ENCODE measurements at regions not wholly inside any gene's neighbourhood (a gene's known extent, or its start where the extent isn't known, plus 50 kb on each side); places are given as distances from the start of the nearest gene placed in this dataset.

DNA sequence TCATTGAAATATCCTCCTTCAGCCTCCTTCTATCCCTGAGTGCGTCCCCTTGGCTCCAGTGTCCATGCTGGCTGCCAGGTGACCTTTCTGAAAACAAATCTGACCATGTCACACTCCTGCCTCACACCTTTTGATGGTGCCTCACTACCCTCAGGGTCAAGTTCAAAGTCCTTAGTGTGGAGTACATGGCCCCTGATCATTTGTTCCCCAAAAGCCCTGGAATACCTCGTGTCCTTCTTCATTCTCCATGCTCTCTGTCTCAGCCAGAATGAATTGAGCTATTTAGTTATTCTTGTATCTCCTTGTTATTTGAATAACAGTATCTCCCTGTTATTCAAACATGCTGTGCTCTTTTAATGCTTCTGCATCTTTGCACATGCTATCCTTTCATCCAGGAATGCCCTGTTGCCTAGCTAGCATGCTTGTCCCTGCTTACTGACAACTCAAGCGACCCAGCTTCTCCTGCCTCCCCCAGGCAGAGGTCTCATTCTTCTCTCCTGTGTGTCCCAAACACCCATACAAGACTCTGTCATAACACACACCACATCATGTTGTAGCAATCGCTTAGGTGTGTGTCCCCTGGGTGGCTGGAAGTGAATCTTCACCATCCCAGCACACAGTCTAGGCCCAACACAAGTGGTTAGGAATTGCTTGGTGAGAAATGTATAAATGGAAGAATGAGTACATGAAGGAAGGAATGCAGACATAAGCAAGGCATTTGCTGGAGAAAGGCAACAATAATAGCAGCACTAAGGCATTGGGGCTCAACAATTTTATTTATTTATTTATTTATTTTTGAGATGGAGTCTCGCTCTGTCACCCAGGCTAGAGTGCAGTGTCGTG, 144.0 kb downstream of the DDX1 start:
- DNase-seq: no peak

GRCh38 chr2:15736396-15737180, 144.9 kb downstream of the DDX1 start:
- no peak for DNase-seq

DNA sequence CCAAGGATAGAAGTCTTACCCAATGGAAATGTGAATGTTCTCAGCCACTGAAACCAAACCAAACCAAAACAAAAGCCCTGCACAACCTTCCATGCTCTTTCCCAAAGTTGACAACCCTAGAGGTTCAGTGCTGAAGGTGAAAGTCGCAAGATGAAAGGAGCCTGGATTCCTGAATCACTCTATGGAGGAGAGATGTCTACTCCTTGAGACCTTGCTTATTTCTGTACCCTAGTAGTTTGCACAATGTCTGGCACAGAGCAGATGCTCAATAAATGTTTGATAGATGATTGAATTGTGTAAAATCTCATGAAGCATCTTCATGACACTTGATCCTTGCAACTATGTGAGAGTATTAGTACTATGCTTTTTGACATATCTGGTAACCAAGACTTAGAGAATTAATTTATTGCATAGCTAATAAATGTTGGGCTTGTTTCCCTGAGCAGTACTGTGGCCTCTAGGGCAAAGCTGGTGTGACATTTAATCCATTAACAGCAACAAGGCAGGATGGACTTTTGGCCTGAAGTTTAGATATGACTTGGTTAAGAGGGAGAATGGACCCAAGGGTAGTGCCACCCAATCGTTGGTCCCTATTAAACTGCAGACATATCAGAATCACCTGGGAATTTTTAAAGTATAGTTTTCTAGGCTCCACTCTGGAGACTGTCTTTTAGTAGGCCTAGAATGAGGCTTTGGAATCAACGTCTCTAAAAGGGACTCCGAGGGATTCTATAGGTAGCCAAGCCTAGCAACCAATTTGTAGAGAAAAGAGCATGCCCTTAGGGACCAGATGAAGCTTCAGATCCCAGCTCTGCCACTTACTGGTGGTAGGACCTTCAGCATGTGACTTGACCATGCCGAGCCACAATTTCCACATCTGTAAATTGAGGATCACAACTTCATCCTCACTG, 145.9 kb downstream of the DDX1 start:
- DNase-seq: no peak

DNA sequence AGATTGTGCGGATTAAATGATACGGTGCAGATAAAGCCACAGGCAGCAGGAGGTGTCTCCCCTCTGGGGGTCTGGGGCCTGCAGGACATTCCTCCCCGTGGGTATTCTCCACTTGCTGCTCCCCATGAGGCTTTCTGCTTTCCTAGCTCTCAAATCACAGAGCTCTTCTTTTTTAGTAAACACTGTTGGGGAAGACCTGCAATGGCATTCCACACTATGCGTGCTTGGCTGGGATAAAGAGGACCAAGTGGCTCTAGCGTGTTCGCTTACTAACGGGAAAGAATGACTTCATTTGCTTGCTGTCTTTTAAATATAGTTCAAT, 146.5 kb downstream of the DDX1 start:
- no peak for DNase-seq

DNA sequence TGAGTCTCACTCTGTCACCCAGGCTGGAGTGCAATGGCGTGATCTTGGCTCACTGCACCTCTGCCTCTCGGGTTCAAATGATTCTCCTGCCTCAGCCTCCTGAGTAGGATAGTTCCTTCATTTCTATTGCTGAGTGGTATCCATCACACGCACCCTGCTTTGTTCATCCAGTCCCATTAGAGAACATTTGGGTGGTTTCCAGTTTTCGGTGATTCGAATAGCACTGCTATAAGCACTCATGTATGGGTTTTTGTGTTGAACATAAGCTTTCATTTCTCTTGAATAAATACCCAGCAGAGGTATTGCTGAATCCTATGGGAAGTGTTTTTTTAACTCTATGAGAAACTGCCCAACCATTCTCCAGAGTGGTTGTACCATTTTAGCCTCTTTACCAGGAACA, 147.3 kb downstream of the DDX1 start:
- no peak for DNase-seq

- no peak for DNase-seq
Observed at GRCh38 chr2:15744820-15745219, 153.2 kb downstream of the DDX1 start.

- no peak for DNase-seq
Observed at GRCh38 chr2:15745350-15745749, 153.7 kb downstream of the DDX1 start.

GRCh38 chr2:15745907-15746702, 154.4 kb downstream of the DDX1 start:
- DNase-seq: no peak

DNA sequence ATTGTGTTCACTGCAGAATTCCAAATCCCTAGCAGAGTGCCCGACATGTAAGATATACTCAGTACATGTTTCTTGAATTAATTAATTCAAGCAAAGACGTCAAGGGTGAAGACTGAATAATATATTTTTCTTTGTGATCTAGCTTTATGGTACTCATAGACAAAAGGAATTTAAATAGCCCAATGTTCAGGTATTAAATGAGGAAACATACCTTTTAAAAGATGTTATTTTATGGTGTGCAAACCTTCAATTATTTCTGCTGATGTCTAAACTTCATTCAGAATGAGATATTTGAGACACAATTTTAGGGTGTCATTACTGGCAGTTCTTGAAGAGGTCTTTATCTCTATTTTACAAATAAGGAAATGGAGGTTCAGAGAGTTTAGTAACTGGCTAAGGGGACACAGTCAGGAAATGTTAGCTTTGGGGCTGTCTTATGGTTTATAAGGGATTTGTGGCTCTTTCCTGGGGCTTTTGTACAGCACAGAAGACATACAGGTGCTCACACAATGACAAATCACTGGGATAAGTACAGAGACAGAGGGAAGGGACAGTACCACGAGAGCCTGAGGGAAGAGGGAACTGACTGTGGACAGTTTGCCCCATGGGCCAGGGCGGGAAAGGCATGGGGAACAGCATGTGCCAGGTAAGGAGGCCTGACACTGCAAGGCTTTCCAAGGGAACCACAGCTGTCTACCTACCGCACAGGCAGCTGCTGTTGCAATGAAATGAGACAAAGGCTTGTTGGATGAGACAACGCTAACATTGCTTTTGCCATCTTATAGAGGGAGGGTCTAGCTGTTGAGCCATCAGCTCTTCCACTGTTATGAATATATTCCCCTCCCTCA, 155.3 kb downstream of the DDX1 start:
- no peak for DNase-seq

DNA sequence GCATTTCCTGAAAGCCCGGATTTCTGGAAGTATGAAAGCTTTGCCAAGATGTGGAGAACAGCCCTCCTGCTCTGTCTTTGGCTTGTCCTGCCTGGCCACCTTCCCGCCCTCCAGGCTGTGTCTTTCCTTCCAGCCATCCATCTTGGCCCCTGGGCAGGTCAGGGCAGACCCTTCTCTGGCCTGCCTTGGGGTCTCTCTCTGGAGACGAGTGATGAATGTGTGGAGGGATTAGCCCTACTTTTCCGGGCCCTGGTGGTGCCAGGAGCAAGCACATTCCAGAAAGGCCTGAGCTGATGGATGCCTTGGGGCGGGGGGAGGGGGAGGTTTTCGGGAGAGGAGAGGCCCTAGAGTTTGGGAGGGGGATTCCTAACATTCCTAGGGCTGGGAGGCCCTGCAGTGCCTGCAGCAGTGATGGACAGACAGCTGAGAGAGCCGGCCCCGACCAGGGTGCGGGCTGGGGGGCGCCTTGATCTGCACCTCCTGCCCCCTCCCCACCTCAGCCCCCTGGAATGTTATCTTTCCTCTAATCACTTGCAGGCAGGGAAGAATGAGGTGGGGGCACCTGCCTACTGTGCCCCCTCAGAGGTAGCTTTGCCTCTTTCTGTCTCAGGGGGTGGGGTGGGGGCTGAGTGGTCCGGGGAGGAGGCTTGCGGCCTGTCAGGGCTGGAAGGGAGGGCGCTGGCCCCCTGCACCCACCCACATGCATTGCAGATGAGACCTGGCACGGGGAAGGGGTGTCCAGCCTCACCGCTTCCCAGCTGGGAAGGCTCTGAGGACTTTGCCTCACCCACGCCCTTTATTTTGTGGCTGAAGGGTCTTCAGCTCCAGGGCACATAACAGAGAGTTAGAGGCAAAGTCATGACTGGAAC, 156.2 kb downstream of the DDX1 start:
- DNase-seq: no peak

GRCh38 chr2:15748736-15749323, 157.2 kb downstream of the DDX1 start:
- DNase-seq: peak in 1 of 5 experiments; percentile 6

GRCh38 chr2:15749460-15750432, 158.1 kb downstream of the DDX1 start:
- no peak for DNase-seq

GRCh38 chr2:15750433-15750814, 158.8 kb downstream of the DDX1 start:
- no peak for DNase-seq

GRCh38 chr2:15750822-15751329, 159.2 kb downstream of the DDX1 start:
- DNase-seq: no peak

- no peak for DNase-seq
Observed at GRCh38 chr2:15751477-15751876, 159.8 kb downstream of the DDX1 start.

DNA sequence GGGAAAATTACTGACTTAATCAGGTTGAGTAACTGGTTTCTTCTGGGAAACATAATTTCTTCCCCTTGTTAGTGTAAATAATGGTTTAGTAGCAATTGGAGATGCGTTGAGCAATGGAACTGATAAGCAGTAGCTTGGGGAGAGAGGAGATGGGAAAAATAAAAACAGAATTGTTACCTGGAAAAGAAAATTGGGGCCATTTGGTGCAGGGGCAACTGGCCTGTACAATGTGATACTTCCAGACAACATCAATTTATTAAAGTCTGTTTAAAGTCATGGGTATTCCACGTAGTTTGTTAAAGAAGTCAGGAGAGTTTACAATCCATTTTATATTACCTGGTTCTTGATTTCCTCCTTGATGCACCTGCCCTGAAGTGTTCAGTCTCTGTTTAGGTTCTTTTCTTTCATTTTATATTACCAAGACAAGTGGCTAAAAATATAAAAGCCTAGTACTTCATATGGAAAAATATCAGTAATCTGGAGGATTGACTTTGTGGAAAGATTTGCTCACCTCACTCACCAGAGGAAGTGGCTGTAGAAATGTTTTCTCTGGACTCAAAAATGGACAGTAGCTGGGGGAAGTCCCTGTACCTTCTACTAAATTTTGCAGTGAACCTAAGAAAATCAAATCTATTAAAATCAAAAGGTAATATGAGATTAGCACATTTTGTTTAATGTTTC, 161.0 kb downstream of the DDX1 start:
- DNase-seq: no peak

GRCh38 chr2:15753233-15753798, 161.6 kb downstream of the DDX1 start:
- DNase-seq: no peak
